Gastroesophageal sphincter (tissue), 4 donors: ENCODE measurements at regions not wholly inside any gene's neighbourhood (a gene's known extent, or its start where the extent isn't known, plus 50 kb on each side); places are given as distances from the start of the nearest gene placed in this dataset.
A peak's percentile ranks its signal among the peaks of the same experiment; 100 is the strongest.

Source experiments
- ATAC-seq: fragments of 150-250 bp; one replicate; pipeline ENCODE4 v1.9.1; 2016; ENCODE audit warnings: mild to moderate bottlenecking, moderate library complexity
- H3K27ac ChIP-seq, 4 donors: fragments of 200-600 bp; sonication (generic) in 3 of 4; 1 replicate in 3 of 4; 2 replicates in 1 of 4; pipeline ENCODE4 v1.5.1; 2016 to 2019
- H3K27me3 ChIP-seq: fragments of 200-600 bp; sonication (generic); one replicate; pipeline ENCODE4 v1.5.1; 2019
- H3K36me3 ChIP-seq, 2 donors: fragments of 200-600 bp; sonication (generic); one replicate each; pipeline ENCODE4 v1.5.1; 2019; ENCODE audit warnings: control low read depth in 1 of 2
- H3K4me1 ChIP-seq, 3 donors: fragments of 200-600 bp; sonication (generic); 1 replicate in 2 of 3; 2 replicates in 1 of 3; pipeline ENCODE4 v1.5.1; 2016 to 2019; ENCODE audit warnings: control low read depth in 2 of 3
- H3K4me3 ChIP-seq, 2 donors: fragments of 200-600 bp; sonication (generic); one replicate each; pipeline ENCODE4 v1.5.1; 2019; ENCODE audit warnings: mild to moderate bottlenecking in 1 of 2, moderate library complexity in 1 of 2
- H3K9me3 ChIP-seq, 3 donors: fragments of 200-600 bp; sonication (generic); one replicate each; pipeline ENCODE4 v1.5.1; 2017 to 2019; ENCODE audit warnings: control low read depth in 2 of 3
- EP300 ChIP-seq: sonication (generic); formaldehyde crosslinking; IDR thresholded peaks from one replicate; pipeline ENCODE4 v1.6.1; 2017; ENCODE audit warnings: antibody characterized with exemption, mild to moderate bottlenecking
- POLR2A ChIP-seq, 2 donors: fragments of 450-650 bp; IDR thresholded peaks; one replicate each; pipeline ENCODE4 v1.6.1; 2017; ENCODE audit warnings: antibody characterized with exemption in 2 of 2, mild to moderate bottlenecking in 2 of 2, moderate library complexity in 1 of 2
- POLR2AphosphoS5 ChIP-seq: sonication (generic); formaldehyde crosslinking; IDR thresholded peaks from one replicate; pipeline ENCODE4 v1.6.1; 2017; ENCODE audit warnings: antibody characterized with exemption
- WGBS, 2 donors: methylation state at CpG; one replicate each; pipeline ENCODE4 v1.1.5; 2018; ENCODE audit warnings: low coverage in 1 of 2; 5-methylcytosine and 5-hydroxymethylcytosine counted together
- TF ChIP-seq, protein P1 (sequence below), 4 experiments: fragments of 200-600 bp in 2 of 4; fragments of 450-650 bp in 2 of 4; sonication (generic) in 1 of 4; IDR thresholded peaks; one replicate each; pipeline ENCODE4 v1.5.1; 2017 to 2019; ENCODE audit warnings: antibody characterized with exemption in 4 of 4, mild to moderate bottlenecking in 2 of 4, moderate library complexity in 2 of 4

DNA sequence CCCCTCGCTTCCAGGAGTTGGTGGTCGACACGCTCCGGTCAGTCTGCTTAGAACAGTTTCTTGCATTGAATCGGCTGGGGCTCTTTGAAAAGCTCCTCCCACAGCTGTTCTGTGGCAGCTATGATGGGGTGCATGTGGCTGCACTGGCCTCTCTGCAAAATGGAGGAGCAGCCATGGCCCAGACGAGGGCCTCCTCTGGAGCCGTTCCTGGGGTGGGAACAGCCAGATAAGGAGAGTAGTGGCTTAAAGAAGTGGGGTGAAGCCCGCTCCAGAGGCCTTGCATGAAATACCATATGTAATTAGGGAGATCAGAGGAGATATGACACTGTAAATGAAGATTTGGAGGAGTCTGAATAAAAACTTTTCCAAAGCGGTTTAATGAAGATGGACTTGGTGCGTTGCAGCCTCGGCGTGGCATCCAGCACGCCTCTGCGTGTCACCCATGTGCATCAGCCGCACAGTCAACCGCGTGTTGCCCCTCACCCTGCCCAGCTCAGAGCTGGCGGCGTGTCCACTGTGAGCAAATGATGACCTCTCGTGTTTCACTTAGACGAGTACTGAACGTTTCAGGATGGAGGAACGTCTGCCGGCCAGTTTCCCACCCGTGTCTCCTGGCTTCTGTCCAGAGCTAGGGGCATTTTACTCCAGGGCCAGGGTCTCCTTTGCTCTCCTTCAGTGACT lies 199.2 kb downstream of the TEX29 start:
- no peaks in the 10 kb centered on the region for H3K4me1 ChIP-seq
- no peak overlapping the region for H3K4me3 ChIP-seq
- H3K9me3 ChIP-seq: no peaks in the 10 kb centered on the region
- no peaks in the 10 kb centered on the region for H3K36me3 ChIP-seq
- no peak for ATAC-seq
- 80 to 100% methylated on average over 8 to 12 of the region's 25 CpGs for WGBS, 2 donors
- H3K27me3 ChIP-seq: peaks cover 41% of the 10 kb centered on the region
- H3K27ac ChIP-seq: no peak overlapping the region
- TF ChIP-seq POLR2A (IDR thresholded peaks at IDR 0.05) (no peak), POLR2AphosphoS5 (no peak), EP300 (no peak)
- TF ChIP-seq, protein P1, sequence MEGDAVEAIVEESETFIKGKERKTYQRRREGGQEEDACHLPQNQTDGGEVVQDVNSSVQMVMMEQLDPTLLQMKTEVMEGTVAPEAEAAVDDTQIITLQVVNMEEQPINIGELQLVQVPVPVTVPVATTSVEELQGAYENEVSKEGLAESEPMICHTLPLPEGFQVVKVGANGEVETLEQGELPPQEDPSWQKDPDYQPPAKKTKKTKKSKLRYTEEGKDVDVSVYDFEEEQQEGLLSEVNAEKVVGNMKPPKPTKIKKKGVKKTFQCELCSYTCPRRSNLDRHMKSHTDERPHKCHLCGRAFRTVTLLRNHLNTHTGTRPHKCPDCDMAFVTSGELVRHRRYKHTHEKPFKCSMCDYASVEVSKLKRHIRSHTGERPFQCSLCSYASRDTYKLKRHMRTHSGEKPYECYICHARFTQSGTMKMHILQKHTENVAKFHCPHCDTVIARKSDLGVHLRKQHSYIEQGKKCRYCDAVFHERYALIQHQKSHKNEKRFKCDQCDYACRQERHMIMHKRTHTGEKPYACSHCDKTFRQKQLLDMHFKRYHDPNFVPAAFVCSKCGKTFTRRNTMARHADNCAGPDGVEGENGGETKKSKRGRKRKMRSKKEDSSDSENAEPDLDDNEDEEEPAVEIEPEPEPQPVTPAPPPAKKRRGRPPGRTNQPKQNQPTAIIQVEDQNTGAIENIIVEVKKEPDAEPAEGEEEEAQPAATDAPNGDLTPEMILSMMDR (IDR thresholded peaks at IDR 0.05): no peak

GRCh38 chr13:111521030-111521429 lies 200.6 kb downstream of the TEX29 start:
- Histone ChIP-seq H3K9me3 (no peaks in the 10 kb centered on the region), H3K27ac (no peak overlapping the region), H3K4me1 (no peaks in the 10 kb centered on the region), H3K27me3 (peaks cover 27% of the 10 kb centered on the region), H3K4me3 (no peak overlapping the region), H3K36me3 (no peaks in the 10 kb centered on the region)
- WGBS, 2 donors: 90 to 100% methylated on average over 2 of the region's 10 CpGs
- TF ChIP-seq EP300: no peak
- no peak for TF ChIP-seq POLR2AphosphoS5
- TF ChIP-seq, protein P1 (IDR thresholded peaks at IDR 0.05): no peak
- no peak for TF ChIP-seq POLR2A (IDR thresholded peaks at IDR 0.05)
- peak; percentile 17 for ATAC-seq

- H3K4me3 ChIP-seq: no peak overlapping the region
- H3K36me3 ChIP-seq: no peaks in the 10 kb centered on the region
- 66 to 83% methylated on average over 9 of the region's 12 CpGs for WGBS, 2 donors
- H3K4me1 ChIP-seq: no peaks in the 10 kb centered on the region
- no peak for ATAC-seq
- H3K9me3 ChIP-seq: no peaks in the 10 kb centered on the region
- TF ChIP-seq, protein P1 (IDR thresholded peaks at IDR 0.05): no peak
- TF ChIP-seq POLR2AphosphoS5: no peak
- H3K27ac ChIP-seq: no peak overlapping the region
- H3K27me3 ChIP-seq: peaks cover 20% of the 10 kb centered on the region
Measured at GRCh38 chr13:111521691-111522229, 201.3 kb downstream of the TEX29 start.

DNA sequence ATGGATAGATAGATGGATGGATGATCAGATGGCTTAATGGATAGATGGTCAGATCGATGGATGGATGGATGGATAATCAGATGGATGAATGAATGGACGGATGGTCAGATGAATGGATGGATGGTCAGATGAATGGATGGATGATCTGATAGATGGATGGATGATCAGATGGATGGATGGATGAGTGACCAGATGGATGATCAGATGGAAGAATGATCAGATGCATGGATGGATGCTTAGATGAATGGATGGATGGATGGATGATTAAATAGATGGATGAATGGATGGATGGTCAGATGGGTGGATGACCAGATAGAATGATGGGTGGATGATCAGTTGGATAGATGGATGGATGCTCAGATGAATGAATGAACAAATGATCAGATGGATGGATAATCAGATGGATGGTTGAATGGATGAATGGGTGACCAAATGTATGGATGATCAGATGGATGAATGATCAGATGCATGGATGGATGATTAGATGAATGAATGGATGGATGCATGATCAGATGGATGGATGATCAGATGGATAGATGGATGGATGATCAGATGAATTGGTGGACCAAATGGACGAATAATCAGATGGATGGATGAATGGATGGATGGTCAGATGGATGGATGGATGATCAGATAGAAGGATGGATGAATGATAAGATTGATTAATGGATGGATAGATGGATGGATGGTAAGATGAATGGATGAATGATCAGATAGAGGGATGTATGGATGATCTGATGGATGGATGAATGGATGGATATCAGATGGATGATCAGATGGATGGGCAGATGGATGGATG lies 205.1 kb downstream of the TEX29 start:
- H3K27me3 ChIP-seq: peaks cover 24% of the 10 kb centered on the region
- H3K4me1 ChIP-seq: peaks cover 0 to 10% (median 0%) of the 10 kb centered on the region in 3 donors
- H3K4me3 ChIP-seq: no peak overlapping the region
- H3K9me3 ChIP-seq: no peaks in the 10 kb centered on the region
- H3K27ac ChIP-seq: no peak overlapping the region
- ATAC-seq: no peak
- H3K36me3 ChIP-seq: no peaks in the 10 kb centered on the region
- TF ChIP-seq POLR2A (IDR thresholded peaks at IDR 0.05) (no peak), EP300 (no peak), POLR2AphosphoS5 (no peak)
- TF ChIP-seq, protein P1 (IDR thresholded peaks at IDR 0.05): no peak
- 61 to 85% methylated on average over 3 of the region's 3 CpGs for WGBS, 2 donors
